H1 (cell line): ENCODE measurements at regions not wholly inside any gene's neighbourhood (a gene's known extent, or its start where the extent isn't known, plus 50 kb on each side); places are given as distances from the start of the nearest gene placed in this dataset.

ENCODE experiments used
- HDAC6 ChIP-seq: IDR thresholded peaks from one replicate; pipeline ENCODE4 v1.7.1; 2012; ENCODE audit warnings: low read depth, mild to moderate bottlenecking, inconsistent platforms, low read length, moderate library complexity
- TF ChIP-seq, protein P1 (sequence below): fragments of 300-600 bp; sonication (generic); IDR thresholded peaks from 2 replicates; pipeline ENCODE4 v1.7.1; 2012; ENCODE audit warnings: low read length, moderate library complexity, mild to moderate bottlenecking, inconsistent platforms; ENCODE audit not compliant: insufficient replicate concordance

DNA sequence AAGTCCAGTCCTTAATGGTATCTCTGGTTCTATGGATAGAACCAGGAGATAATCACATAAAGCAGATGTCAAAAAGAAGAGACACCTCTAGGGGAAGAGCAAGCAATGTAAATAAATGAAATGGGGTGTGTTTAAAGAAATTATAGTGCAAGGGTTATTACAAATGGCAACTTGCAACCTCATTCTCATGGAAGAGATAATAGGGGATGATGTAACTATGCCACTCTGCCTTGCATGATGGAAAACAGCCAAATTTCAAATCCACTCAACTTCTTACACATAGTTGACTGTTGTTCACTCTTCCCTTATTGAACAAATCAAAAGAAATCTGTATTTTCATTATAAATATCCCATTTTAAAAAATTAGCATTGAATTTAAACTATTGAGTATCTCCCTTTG is 274.0 kb upstream of the TMPRSS15 start (continued):
- TF ChIP-seq, protein P1, sequence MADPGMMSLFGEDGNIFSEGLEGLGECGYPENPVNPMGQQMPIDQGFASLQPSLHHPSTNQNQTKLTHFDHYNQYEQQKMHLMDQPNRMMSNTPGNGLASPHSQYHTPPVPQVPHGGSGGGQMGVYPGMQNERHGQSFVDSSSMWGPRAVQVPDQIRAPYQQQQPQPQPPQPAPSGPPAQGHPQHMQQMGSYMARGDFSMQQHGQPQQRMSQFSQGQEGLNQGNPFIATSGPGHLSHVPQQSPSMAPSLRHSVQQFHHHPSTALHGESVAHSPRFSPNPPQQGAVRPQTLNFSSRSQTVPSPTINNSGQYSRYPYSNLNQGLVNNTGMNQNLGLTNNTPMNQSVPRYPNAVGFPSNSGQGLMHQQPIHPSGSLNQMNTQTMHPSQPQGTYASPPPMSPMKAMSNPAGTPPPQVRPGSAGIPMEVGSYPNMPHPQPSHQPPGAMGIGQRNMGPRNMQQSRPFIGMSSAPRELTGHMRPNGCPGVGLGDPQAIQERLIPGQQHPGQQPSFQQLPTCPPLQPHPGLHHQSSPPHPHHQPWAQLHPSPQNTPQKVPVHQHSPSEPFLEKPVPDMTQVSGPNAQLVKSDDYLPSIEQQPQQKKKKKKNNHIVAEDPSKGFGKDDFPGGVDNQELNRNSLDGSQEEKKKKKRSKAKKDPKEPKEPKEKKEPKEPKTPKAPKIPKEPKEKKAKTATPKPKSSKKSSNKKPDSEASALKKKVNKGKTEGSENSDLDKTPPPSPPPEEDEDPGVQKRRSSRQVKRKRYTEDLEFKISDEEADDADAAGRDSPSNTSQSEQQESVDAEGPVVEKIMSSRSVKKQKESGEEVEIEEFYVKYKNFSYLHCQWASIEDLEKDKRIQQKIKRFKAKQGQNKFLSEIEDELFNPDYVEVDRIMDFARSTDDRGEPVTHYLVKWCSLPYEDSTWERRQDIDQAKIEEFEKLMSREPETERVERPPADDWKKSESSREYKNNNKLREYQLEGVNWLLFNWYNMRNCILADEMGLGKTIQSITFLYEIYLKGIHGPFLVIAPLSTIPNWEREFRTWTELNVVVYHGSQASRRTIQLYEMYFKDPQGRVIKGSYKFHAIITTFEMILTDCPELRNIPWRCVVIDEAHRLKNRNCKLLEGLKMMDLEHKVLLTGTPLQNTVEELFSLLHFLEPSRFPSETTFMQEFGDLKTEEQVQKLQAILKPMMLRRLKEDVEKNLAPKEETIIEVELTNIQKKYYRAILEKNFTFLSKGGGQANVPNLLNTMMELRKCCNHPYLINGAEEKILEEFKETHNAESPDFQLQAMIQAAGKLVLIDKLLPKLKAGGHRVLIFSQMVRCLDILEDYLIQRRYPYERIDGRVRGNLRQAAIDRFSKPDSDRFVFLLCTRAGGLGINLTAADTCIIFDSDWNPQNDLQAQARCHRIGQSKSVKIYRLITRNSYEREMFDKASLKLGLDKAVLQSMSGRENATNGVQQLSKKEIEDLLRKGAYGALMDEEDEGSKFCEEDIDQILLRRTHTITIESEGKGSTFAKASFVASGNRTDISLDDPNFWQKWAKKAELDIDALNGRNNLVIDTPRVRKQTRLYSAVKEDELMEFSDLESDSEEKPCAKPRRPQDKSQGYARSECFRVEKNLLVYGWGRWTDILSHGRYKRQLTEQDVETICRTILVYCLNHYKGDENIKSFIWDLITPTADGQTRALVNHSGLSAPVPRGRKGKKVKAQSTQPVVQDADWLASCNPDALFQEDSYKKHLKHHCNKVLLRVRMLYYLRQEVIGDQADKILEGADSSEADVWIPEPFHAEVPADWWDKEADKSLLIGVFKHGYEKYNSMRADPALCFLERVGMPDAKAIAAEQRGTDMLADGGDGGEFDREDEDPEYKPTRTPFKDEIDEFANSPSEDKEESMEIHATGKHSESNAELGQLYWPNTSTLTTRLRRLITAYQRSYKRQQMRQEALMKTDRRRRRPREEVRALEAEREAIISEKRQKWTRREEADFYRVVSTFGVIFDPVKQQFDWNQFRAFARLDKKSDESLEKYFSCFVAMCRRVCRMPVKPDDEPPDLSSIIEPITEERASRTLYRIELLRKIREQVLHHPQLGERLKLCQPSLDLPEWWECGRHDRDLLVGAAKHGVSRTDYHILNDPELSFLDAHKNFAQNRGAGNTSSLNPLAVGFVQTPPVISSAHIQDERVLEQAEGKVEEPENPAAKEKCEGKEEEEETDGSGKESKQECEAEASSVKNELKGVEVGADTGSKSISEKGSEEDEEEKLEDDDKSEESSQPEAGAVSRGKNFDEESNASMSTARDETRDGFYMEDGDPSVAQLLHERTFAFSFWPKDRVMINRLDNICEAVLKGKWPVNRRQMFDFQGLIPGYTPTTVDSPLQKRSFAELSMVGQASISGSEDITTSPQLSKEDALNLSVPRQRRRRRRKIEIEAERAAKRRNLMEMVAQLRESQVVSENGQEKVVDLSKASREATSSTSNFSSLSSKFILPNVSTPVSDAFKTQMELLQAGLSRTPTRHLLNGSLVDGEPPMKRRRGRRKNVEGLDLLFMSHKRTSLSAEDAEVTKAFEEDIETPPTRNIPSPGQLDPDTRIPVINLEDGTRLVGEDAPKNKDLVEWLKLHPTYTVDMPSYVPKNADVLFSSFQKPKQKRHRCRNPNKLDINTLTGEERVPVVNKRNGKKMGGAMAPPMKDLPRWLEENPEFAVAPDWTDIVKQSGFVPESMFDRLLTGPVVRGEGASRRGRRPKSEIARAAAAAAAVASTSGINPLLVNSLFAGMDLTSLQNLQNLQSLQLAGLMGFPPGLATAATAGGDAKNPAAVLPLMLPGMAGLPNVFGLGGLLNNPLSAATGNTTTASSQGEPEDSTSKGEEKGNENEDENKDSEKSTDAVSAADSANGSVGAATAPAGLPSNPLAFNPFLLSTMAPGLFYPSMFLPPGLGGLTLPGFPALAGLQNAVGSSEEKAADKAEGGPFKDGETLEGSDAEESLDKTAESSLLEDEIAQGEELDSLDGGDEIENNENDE = no peak
- no peak for TF ChIP-seq HDAC6
